ENCODE measurements at regions not wholly inside any gene's neighbourhood (a gene's known extent, or its start where the extent isn't known, plus 50 kb on each side); places are given as distances from the start of the nearest gene placed in this dataset.

GRCh38 chr5:114744406-114744805, 382.5 kb downstream of the KCNN2 start:
- Histone ChIP-seq H3K4me1 (ENCODE audit: control insufficient read depth, insufficient read depth, low read length) (no peaks in the 10 kb centered on the region), H3K27me3 (replicated peaks in 1 of 2; ENCODE audit: control insufficient read depth in 2 of 2, insufficient read depth in 2 of 2, low read length in 1 of 2) (no peaks in the 10 kb centered on the region), H3K9me3 (replicated peaks; ENCODE audit: control insufficient read depth, insufficient read depth, low read length) (no peaks in the 10 kb centered on the region), H3K36me3 (ENCODE audit: control insufficient read depth in 2 of 2, insufficient read depth in 2 of 2, low read length in 1 of 2) (no peaks in the 10 kb centered on the region), H3K27ac (ENCODE audit: control insufficient read depth, insufficient read depth) (no peak overlapping the region), H3K79me2 (ENCODE audit: control insufficient read depth, insufficient read depth, low read length) (no peaks in the 10 kb centered on the region), H3K4me3 (no peak overlapping the region), H2AFZ (ENCODE audit: control insufficient read depth, low read depth, low read length) (no peak overlapping the region), H3K4me2 (ENCODE audit: control insufficient read depth, insufficient read depth) (no peak overlapping the region), H4K20me1 (ENCODE audit: control insufficient read depth, insufficient read depth) (no peaks in the 10 kb centered on the region), H3K9ac (ENCODE audit: control insufficient read depth, insufficient read depth, low read length) (no peak overlapping the region)
- FAIRE-seq (no peak), ATAC-seq (no peak), DNase-seq (ENCODE audit: low read depth, low spot score) (no peak)
- RAD21 ChIA-PET (ENCODE audit: unreplicated experiment) = no interaction called here
- CTCF ChIA-PET = no interaction called here
- in situ Hi-C loops (cut with MboI) (no loop called here), intact Hi-C loops (cut with micrococcal nuclease; ENCODE audit: unreplicated experiment) (no loop called here)
- POLR2A ChIA-PET = no interaction called here
- TF ChIP-seq TBL1XR1 (IDR thresholded peaks at IDR 0.05; ENCODE audit: low read depth, low read length) (no peak), SMC3 (IDR thresholded peaks at IDR 0.05; ENCODE audit: borderline replicate concordance, low read length) (no peak), PAX8 (IDR thresholded peaks at IDR 0.05) (no peak), SIX5 (IDR thresholded peaks at IDR 0.05; ENCODE audit: low read depth, low read length, severe bottlenecking) (no peak), LARP7 (IDR thresholded peaks at IDR 0.05) (no peak), BACH1 (IDR thresholded peaks at IDR 0.05; ENCODE audit: borderline replicate concordance) (no peak), SMAD5 (IDR thresholded peaks at IDR 0.05; ENCODE audit: low read depth) (no peak), MLLT1 (IDR thresholded peaks at IDR 0.05) (no peak), SMAD1 (IDR thresholded peaks at IDR 0.05; ENCODE audit: low read depth, partially characterized antibody) (no peak), NR2C1 (IDR thresholded peaks at IDR 0.05) (no peak), POLR2A (IDR thresholded peaks at IDR 0.05; ENCODE audit: low read depth, low read length) (no peak), CBX3 (IDR thresholded peaks at IDR 0.05; ENCODE audit: borderline replicate concordance, low read depth) (no peak)
- SMC1A ChIA-PET (ENCODE audit: uncharacterized antibody, unreplicated experiment) = no interaction called here
- no TSS peak for BruUV-seq (replicated peaks)
- WGBS (ENCODE audit: insufficient coverage, insufficient replicate concordance, low lambda C conversion rate, missing lambda C conversion rate) = 2% methylated on average over 3 of the region's 3 CpGs
